ENCODE measurements at regions not wholly inside any gene's neighbourhood (a gene's known extent, or its start where the extent isn't known, plus 50 kb on each side); places are given as distances from the start of the nearest gene placed in this dataset.

- DNase-seq (ENCODE audit: low read depth, low spot score) = no peak
- Histone ChIP-seq H3K4me2 (ENCODE audit: control insufficient read depth, insufficient read depth) (no peak overlapping the region), H3K4me1 (ENCODE audit: control insufficient read depth, insufficient read depth, low read length) (peaks cover 4% of the 10 kb centered on the region; the same call in 1 of the 2 replicates), H3K27ac (ENCODE audit: control insufficient read depth, insufficient read depth) (no peak overlapping the region), H3K4me3 (no peak overlapping the region), H2AFZ (ENCODE audit: control insufficient read depth, low read depth, low read length) (no peak overlapping the region), H4K20me1 (ENCODE audit: control insufficient read depth, insufficient read depth) (no peaks in the 10 kb centered on the region), H3K9me3 (replicated peaks; ENCODE audit: control insufficient read depth, insufficient read depth, low read length) (no peaks in the 10 kb centered on the region; the same call in 2 of the 3 replicates), H3K79me2 (ENCODE audit: control insufficient read depth, insufficient read depth, low read length) (no peaks in the 10 kb centered on the region), H3K36me3 (ENCODE audit: control insufficient read depth in 2 of 2, insufficient read depth in 2 of 2, low read length in 1 of 2) (no peaks in the 10 kb centered on the region), H3K27me3 (replicated peaks in 1 of 2; ENCODE audit: control insufficient read depth in 2 of 2, insufficient read depth in 2 of 2, low read length in 1 of 2) (peaks cover 0 to 4% of the 10 kb centered on the region in 2 experiments; a peak in 1 of 4 replicates), H3K9ac (ENCODE audit: control insufficient read depth, insufficient read depth, low read length) (no peak overlapping the region)
- RAD21 ChIA-PET (ENCODE audit: unreplicated experiment) = interaction anchor here (0.7 to 3.1 kb wide), 16 partner anchors 34 to 510 kb away, joined by 3 to 30 read pairs (median 4); partner anchors contain the start of gene THBD
- CTCF ChIA-PET = interaction anchor here (0.9 to 4.3 kb wide), 18 partner anchors 9 to 861 kb away, joined by 3 to 37 read pairs (median 6); partner anchors contain the start of gene CD93
- intact Hi-C loops (cut with micrococcal nuclease; ENCODE audit: unreplicated experiment) (loop anchor here (5.0 kb wide), 1 partner anchor 148 kb away; no protein-coding TSS in a partner anchor), in situ Hi-C loops (cut with MboI) (no loop called here)
- WGBS (ENCODE audit: insufficient coverage, insufficient replicate concordance, low lambda C conversion rate, missing lambda C conversion rate) = 50% methylated on average over 12 of the region's 12 CpGs
- no TSS peak for BruUV-seq (replicated peaks)
- SMC1A ChIA-PET (ENCODE audit: uncharacterized antibody, unreplicated experiment) = interaction anchor here (0.9 to 4.0 kb wide), 13 partner anchors 10 to 509 kb away, joined by 3 to 32 read pairs (median 4); no protein-coding TSS in a partner anchor
- no peak for FAIRE-seq
- ATAC-seq = peak; percentile 69
- POLR2A ChIA-PET = interaction anchor here (0.9 kb wide), 1 partner anchor 149 kb away, joined by 5 read pairs; no protein-coding TSS in a partner anchor
- TF ChIP-seq FOXM1 (IDR thresholded peaks at IDR 0.05; ENCODE audit: low read depth, low read length) (peak; percentile 34; the same call in 1 of the 2 replicates), E2F8 (IDR thresholded peaks at IDR 0.05; ENCODE audit: low read depth, partially characterized antibody) (no peak), E2F4 (IDR thresholded peaks at IDR 0.05; ENCODE audit: low read depth, low read length) (no peak), NFIC (IDR thresholded peaks at IDR 0.05; ENCODE audit: low read depth, low read length) (peak; percentile 30; the same call in 1 of the 2 replicates), ATF2 (IDR thresholded peaks at IDR 0.05; ENCODE audit: low read length) (no peak), BHLHE40 (IDR thresholded peaks at IDR 0.05; ENCODE audit: borderline replicate concordance in 1 of 2, low read depth in 2 of 2, low read length in 1 of 2) (peak in 1 of 2 experiments; percentile 23; a peak in 1 of 4 replicates), BCLAF1 (IDR thresholded peaks at IDR 0.05) (no peak), RUNX3 (IDR thresholded peaks at IDR 0.05; ENCODE audit: low read length) (0 out of 2 replicates have a peak, but pooled peaks have one; percentile 20), SPI1 (IDR thresholded peaks at IDR 0.05; ENCODE audit: borderline replicate concordance, insufficient read depth, low read depth, low read length) (peak; percentile 57; the same call in 1 of the 2 replicates), EGR1 (IDR thresholded peaks at IDR 0.05; ENCODE audit: borderline replicate concordance in 1 of 2, low read depth in 2 of 2, low read length in 2 of 2) (no peak), EED (IDR thresholded peaks at IDR 0.05; ENCODE audit: low read depth) (0 out of 2 replicates have a peak, but pooled peaks have one; percentile 26), RELB (IDR thresholded peaks at IDR 0.05; ENCODE audit: low read depth) (peak; percentile 75)
These were observed 114.3 kb upstream of the CD93 start for GRCh38 chr20:23200413-23200812.

Measured in GM12878 (cell line).